PC-9 (cell line): ENCODE measurements at regions not wholly inside any gene's neighbourhood (a gene's known extent, or its start where the extent isn't known, plus 50 kb on each side); places are given as distances from the start of the nearest gene placed in this dataset.

Experiments used
- BruUV-seq: library from RNA; stranded (reverse); fragments of 400-500 nt; replicated peaks from 2 replicates; lab custom pipeline; 2021; lab: Mats Ljungman, UMichigan
- CTCF ChIA-PET: fragments of 300-600 bp; sonication (Branson Sonifier 250); formaldehyde crosslinking; loops from one replicate; lab custom pipeline; 2022; ENCODE audit warnings: antibody characterized with exemption; lab: Charles Lee
- POLR2A ChIA-PET: fragments of 300-600 bp; sonication (Branson Sonifier 250); formaldehyde crosslinking; loops from one replicate; lab custom pipeline; 2022; ENCODE audit warnings: antibody characterized with exemption; ENCODE audit not compliant: unreplicated experiment; lab: Charles Lee
- DNase-seq, 2 experiments: peaks; one replicate each; pipeline versions ENCODE4 v3.0.0 to v3.0.0-alpha.2; 2015 to 2022; ENCODE audit warnings: mixed read lengths in 1 of 2
- H2AFZ ChIP-seq: fragments of 200-600 bp; sonication (generic); 2 replicates; pipeline ENCODE4 v1.8.1; 2017; ENCODE audit warnings: antibody characterized with exemption
- H3F3A ChIP-seq: fragments of 200-600 bp; sonication (generic); 2 replicates; pipeline ENCODE4 v1.8.1; 2017; ENCODE audit warnings: antibody characterized with exemption, mild to moderate bottlenecking, low read depth; ENCODE audit not compliant: insufficient read depth
- H3K27ac ChIP-seq: fragments of 200-600 bp; sonication (generic); 2 replicates; pipeline ENCODE4 v1.6.1; 2016; ENCODE audit warnings: mixed run types
- H3K27me3 ChIP-seq: fragments of 200-600 bp; sonication (generic); 2 replicates; pipeline ENCODE4 v1.6.1; 2016; ENCODE audit warnings: low read depth, mixed run types; ENCODE audit not compliant: insufficient read depth
- H3K36me3 ChIP-seq: fragments of 200-600 bp; sonication (generic); 2 replicates; pipeline ENCODE4 v1.6.1; 2016; ENCODE audit warnings: low read depth, mixed run types
- H3K4me1 ChIP-seq: fragments of 200-600 bp; sonication (generic); replicated peaks from 2 replicates; pipeline ENCODE4 v1.6.1; 2016; ENCODE audit warnings: mixed run types; ENCODE audit not compliant: insufficient read depth
- H3K4me2 ChIP-seq: fragments of 200-600 bp; sonication (generic); 2 replicates; pipeline ENCODE4 v1.6.1; 2017; ENCODE audit warnings: mixed run types
- H3K4me3 ChIP-seq: fragments of 200-600 bp; sonication (generic); 2 replicates; pipeline ENCODE4 v1.6.1; 2016; ENCODE audit warnings: mixed run types
- H3K79me2 ChIP-seq: fragments of 200-600 bp; sonication (generic); 2 replicates; pipeline ENCODE4 v1.6.1; 2017; ENCODE audit warnings: low read depth, mixed run types
- H3K9me2 ChIP-seq: fragments of 200-600 bp; sonication (generic); 2 replicates; pipeline ENCODE4 v1.8.1; 2017; ENCODE audit warnings: mild to moderate bottlenecking; ENCODE audit not compliant: insufficient read depth
- H3K9me3 ChIP-seq: fragments of 200-600 bp; sonication (generic); 2 replicates; pipeline ENCODE4 v1.8.1; 2016; ENCODE audit warnings: low read depth; ENCODE audit not compliant: insufficient read depth
- H4K20me1 ChIP-seq: fragments of 200-600 bp; sonication (generic); 2 replicates; pipeline ENCODE4 v1.8.1; 2017; ENCODE audit not compliant: insufficient read depth
- CTCF ChIP-seq: fragments of 200-600 bp; sonication (generic); conservative IDR thresholded peaks from 2 replicates; pipeline ENCODE4 v1.6.1; 2017; ENCODE audit warnings: mixed run types, antibody characterized with exemption, mild to moderate bottlenecking, moderate library complexity
- EZH2 ChIP-seq: fragments of 200-600 bp; sonication (generic); IDR thresholded peaks from 2 replicates; pipeline ENCODE4 v1.8.0; 2017; ENCODE audit warnings: antibody characterized with exemption, low read depth
- intact Hi-C: fragments of 100-400 bp; cut with micrococcal nuclease; formaldehyde crosslinking; loops from one replicate; pipeline ENCODE4 v1.10.0; 2022; ENCODE audit not compliant: unreplicated experiment

GRCh38 chr22:26817926-26818325 is 160.5 kb downstream of the MIAT start:
- no peaks in the 10 kb centered on the region for H3K4me1 ChIP-seq
- POLR2A ChIA-PET: no interaction called here
- no peaks in the 10 kb centered on the region for H4K20me1 ChIP-seq
- no peaks in the 10 kb centered on the region for H3K9me3 ChIP-seq
- no peak overlapping the region for H3K27ac ChIP-seq
- H2AFZ ChIP-seq: no peak overlapping the region
- no peak overlapping the region for H3K4me3 ChIP-seq
- 0 out of 2 replicates have a peak, but pooled peaks cover 3% of the 10 kb centered on the region for H3K27me3 ChIP-seq
- H3K36me3 ChIP-seq: no peaks in the 10 kb centered on the region
- no peak overlapping the region for H3K4me2 ChIP-seq
- intact Hi-C loops: no loop called here
- H3K79me2 ChIP-seq: no peaks in the 10 kb centered on the region
- CTCF ChIA-PET: no interaction called here
- BruUV-seq: no TSS peak
- H3F3A ChIP-seq: no peaks in the 10 kb centered on the region
- H3K9me2 ChIP-seq: no peaks in the 10 kb centered on the region
- TF ChIP-seq CTCF (no peak), EZH2 (no peak)
- DNase-seq: no peak

GRCh38 chr22:26821854-26822253 is 164.5 kb downstream of the MIAT start:
- no peak overlapping the region for H3K4me3 ChIP-seq
- no peaks in the 10 kb centered on the region for H3K79me2 ChIP-seq
- H3K36me3 ChIP-seq: no peaks in the 10 kb centered on the region
- no peaks in the 10 kb centered on the region for H3K4me1 ChIP-seq
- no peak for DNase-seq
- no peaks in the 10 kb centered on the region for H4K20me1 ChIP-seq
- POLR2A ChIA-PET: no interaction called here
- no peak overlapping the region for H2AFZ ChIP-seq
- no peaks in the 10 kb centered on the region for H3K9me3 ChIP-seq
- CTCF ChIA-PET: no interaction called here
- no peak overlapping the region for H3K27ac ChIP-seq
- H3K9me2 ChIP-seq: no peaks in the 10 kb centered on the region
- H3K27me3 ChIP-seq: 0 out of 2 replicates have a peak, but pooled peaks cover 4% of the 10 kb centered on the region
- TF ChIP-seq EZH2: no peak
- no peak for TF ChIP-seq CTCF
- no peaks in the 10 kb centered on the region for H3F3A ChIP-seq
- H3K4me2 ChIP-seq: no peak overlapping the region
- BruUV-seq: no TSS peak
- intact Hi-C loops: no loop called here

GRCh38 chr22:26822313-26822712 is 164.9 kb downstream of the MIAT start:
- H3K4me2 ChIP-seq: no peak overlapping the region
- no peak for DNase-seq
- ChIA-PET CTCF (interaction anchor here (0.6 kb wide), 1 partner anchor 583 kb away, joined by 10 read pairs; no protein-coding TSS in a partner anchor), POLR2A (no interaction called here)
- H3K4me3 ChIP-seq: no peak overlapping the region
- TF ChIP-seq EZH2: no peak
- no peak for TF ChIP-seq CTCF
- no peaks in the 10 kb centered on the region for H4K20me1 ChIP-seq
- BruUV-seq: no TSS peak
- H3K27ac ChIP-seq: no peak overlapping the region
- no peaks in the 10 kb centered on the region for H3K9me3 ChIP-seq
- intact Hi-C loops: no loop called here
- H3K27me3 ChIP-seq: 0 out of 2 replicates have a peak, but pooled peaks cover 4% of the 10 kb centered on the region
- no peaks in the 10 kb centered on the region for H3K4me1 ChIP-seq
- H3K9me2 ChIP-seq: no peaks in the 10 kb centered on the region
- no peaks in the 10 kb centered on the region for H3K79me2 ChIP-seq
- H3K36me3 ChIP-seq: no peaks in the 10 kb centered on the region
- H2AFZ ChIP-seq: no peak overlapping the region
- no peaks in the 10 kb centered on the region for H3F3A ChIP-seq
